ENCODE measurements at regions not wholly inside any gene's neighbourhood (a gene's known extent, or its start where the extent isn't known, plus 50 kb on each side); places are given as distances from the start of the nearest gene placed in this dataset.

DNA sequence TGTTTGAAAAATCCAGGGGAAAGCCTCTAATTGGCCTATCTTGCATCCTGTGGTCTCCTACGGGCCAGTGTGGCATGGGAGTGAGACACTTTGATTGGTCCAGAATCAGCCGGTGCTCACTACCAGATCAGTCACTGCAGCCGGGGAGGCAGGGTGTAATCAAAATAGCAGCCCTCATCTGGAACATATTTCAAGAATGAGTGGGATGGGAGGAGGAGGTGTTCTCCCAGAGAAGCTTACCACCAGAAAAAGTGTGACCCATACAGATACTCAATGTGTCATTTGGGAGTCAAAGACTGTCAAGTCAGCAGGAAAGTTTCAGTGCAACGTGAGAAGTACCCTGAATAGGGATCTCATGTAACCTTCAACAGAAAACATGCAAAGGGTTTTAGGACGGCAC lies 393.9 kb upstream of the SLC14A2 start:
- TF ChIP-seq, protein P1, sequence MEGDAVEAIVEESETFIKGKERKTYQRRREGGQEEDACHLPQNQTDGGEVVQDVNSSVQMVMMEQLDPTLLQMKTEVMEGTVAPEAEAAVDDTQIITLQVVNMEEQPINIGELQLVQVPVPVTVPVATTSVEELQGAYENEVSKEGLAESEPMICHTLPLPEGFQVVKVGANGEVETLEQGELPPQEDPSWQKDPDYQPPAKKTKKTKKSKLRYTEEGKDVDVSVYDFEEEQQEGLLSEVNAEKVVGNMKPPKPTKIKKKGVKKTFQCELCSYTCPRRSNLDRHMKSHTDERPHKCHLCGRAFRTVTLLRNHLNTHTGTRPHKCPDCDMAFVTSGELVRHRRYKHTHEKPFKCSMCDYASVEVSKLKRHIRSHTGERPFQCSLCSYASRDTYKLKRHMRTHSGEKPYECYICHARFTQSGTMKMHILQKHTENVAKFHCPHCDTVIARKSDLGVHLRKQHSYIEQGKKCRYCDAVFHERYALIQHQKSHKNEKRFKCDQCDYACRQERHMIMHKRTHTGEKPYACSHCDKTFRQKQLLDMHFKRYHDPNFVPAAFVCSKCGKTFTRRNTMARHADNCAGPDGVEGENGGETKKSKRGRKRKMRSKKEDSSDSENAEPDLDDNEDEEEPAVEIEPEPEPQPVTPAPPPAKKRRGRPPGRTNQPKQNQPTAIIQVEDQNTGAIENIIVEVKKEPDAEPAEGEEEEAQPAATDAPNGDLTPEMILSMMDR (IDR thresholded peaks at IDR 0.05) = no peak
- no peak for TF ChIP-seq POLR2A (IDR thresholded peaks at IDR 0.05)
